WTC11 (cell line): ENCODE measurements at regions not wholly inside any gene's neighbourhood (a gene's known extent, or its start where the extent isn't known, plus 50 kb on each side); places are given as distances from the start of the nearest gene placed in this dataset.

ENCODE experiments used
- ATAC-seq: fragments of 200-7000 bp; cut with Tn5 transposase; 2 replicates; pipeline ENCODE4 v1.10.0; 2021; ENCODE audit warnings: mild to moderate bottlenecking, moderate library complexity
- CTCF ChIA-PET: fragments of 300-600 bp; sonication (Branson Sonifier 250); formaldehyde crosslinking; loops from one replicate; lab custom pipeline; 2021; ENCODE audit warnings: antibody characterized with exemption; lab: Charles Lee
- POLR2A ChIA-PET: fragments of 350-600 bp; sonication (Branson Sonifier 250); formaldehyde crosslinking; loops from one replicate; lab custom pipeline; 2021; ENCODE audit warnings: antibody characterized with exemption; lab: Charles Lee
- DNase-seq: peaks from one replicate; pipeline ENCODE4 v3.0.0; 2021; ENCODE audit warnings: low spot score
- H3K27ac Mint-ChIP-seq: 2 replicates; pipeline ENCODE4 v1.8.0; 2021; ENCODE audit warnings: mixed read lengths
- H3K27me3 Mint-ChIP-seq: 2 replicates; pipeline ENCODE4 v1.8.0; 2021; ENCODE audit warnings: low read depth, mild to moderate bottlenecking, moderate library complexity, mixed read lengths
- H3K36me3 Mint-ChIP-seq: 2 replicates; pipeline ENCODE4 v1.8.0; 2021; ENCODE audit warnings: mixed read lengths
- H3K4me1 Mint-ChIP-seq: 2 replicates; pipeline ENCODE4 v1.8.0; 2022; ENCODE audit warnings: mixed read lengths
- H3K4me3 Mint-ChIP-seq: 2 replicates; pipeline ENCODE4 v1.8.0; 2021; ENCODE audit warnings: mild to moderate bottlenecking, moderate library complexity, mixed read lengths
- H3K9me3 Mint-ChIP-seq: 2 replicates; pipeline ENCODE4 v1.8.0; 2021; ENCODE audit warnings: mixed read lengths
- ATF3 ChIP-seq: sonication (generic); formaldehyde crosslinking; conservative IDR thresholded peaks from 2 replicates; pipeline ENCODE4 v1.8.1; 2022; ENCODE audit warnings: mild to moderate bottlenecking, missing genetic modification reagents
- CREM ChIP-seq: sonication (generic); formaldehyde crosslinking; IDR thresholded peaks from 2 replicates; pipeline ENCODE4 v1.8.1; 2022; ENCODE audit warnings: mild to moderate bottlenecking, missing genetic modification reagents, moderate library complexity
- CTCF ChIP-seq: fragments of 200-600 bp; IDR thresholded peaks from 2 replicates; pipeline ENCODE4 v1.8.0; 2022; ENCODE audit warnings: antibody characterized with exemption
- FOXP1 ChIP-seq: sonication (generic); formaldehyde crosslinking; IDR thresholded peaks from 2 replicates; pipeline ENCODE4 v1.8.0; 2022; ENCODE audit warnings: missing genetic modification reagents, mild to moderate bottlenecking, moderate library complexity, borderline replicate concordance
- GABPB1 ChIP-seq: sonication (generic); formaldehyde crosslinking; IDR thresholded peaks from 2 replicates; pipeline ENCODE4 v1.8.1; 2023; ENCODE audit warnings: mild to moderate bottlenecking, missing genetic modification reagents
- HMGA2 ChIP-seq: fragments of 250-450 bp; sonication (Bioruptor Pico); IDR thresholded peaks from 2 replicates; pipeline ENCODE4 v1.4.0; 2021; ENCODE audit warnings: mild to moderate bottlenecking, moderate library complexity
- IRF1 ChIP-seq: sonication (generic); formaldehyde crosslinking; IDR thresholded peaks from 2 replicates; pipeline ENCODE4 v1.8.0; 2023; ENCODE audit warnings: missing genetic modification reagents
- MXD4 ChIP-seq: fragments of 250-450 bp; sonication (Bioruptor Pico); IDR thresholded peaks from 2 replicates; pipeline ENCODE4 v1.8.0; 2021; ENCODE audit warnings: mild to moderate bottlenecking, moderate library complexity, borderline replicate concordance
- NFE2L1 ChIP-seq: sonication (generic); formaldehyde crosslinking; IDR thresholded peaks from 2 replicates; pipeline ENCODE4 v1.8.1; 2023; ENCODE audit warnings: missing genetic modification reagents
- NR1H2 ChIP-seq: sonication (generic); formaldehyde crosslinking; IDR thresholded peaks from 2 replicates; pipeline ENCODE4 v1.9.0; 2021; ENCODE audit warnings: mild to moderate bottlenecking, moderate library complexity, missing genetic modification reagents
- RELA ChIP-seq: sonication (generic); formaldehyde crosslinking; IDR thresholded peaks from 2 replicates; pipeline ENCODE4 v1.8.1; 2022; ENCODE audit warnings: missing genetic modification reagents, mild to moderate bottlenecking, borderline replicate concordance
- SMAD4 ChIP-seq: sonication (generic); formaldehyde crosslinking; IDR thresholded peaks from 2 replicates; pipeline ENCODE4 v1.8.0; 2022; ENCODE audit warnings: mild to moderate bottlenecking, missing genetic modification reagents
- SP1 ChIP-seq: sonication (generic); formaldehyde crosslinking; conservative IDR thresholded peaks from 2 replicates; pipeline ENCODE4 v1.8.1; 2022; ENCODE audit warnings: missing genetic modification reagents
- TEAD4 ChIP-seq: sonication (generic); formaldehyde crosslinking; IDR thresholded peaks from 2 replicates; pipeline ENCODE4 v1.8.0; 2022; ENCODE audit warnings: mild to moderate bottlenecking, missing genetic modification reagents
- ZMAT4 ChIP-seq: fragments of 250-450 bp; sonication (Bioruptor Pico); IDR thresholded peaks from 2 replicates; pipeline ENCODE4 v1.9.0; 2021; ENCODE audit warnings: mild to moderate bottlenecking
- ZNF121 ChIP-seq: sonication (generic); formaldehyde crosslinking; IDR thresholded peaks from 2 replicates; pipeline ENCODE4 v1.8.0; 2023; ENCODE audit warnings: missing genetic modification reagents
- ZNF138 ChIP-seq: sonication (generic); formaldehyde crosslinking; conservative IDR thresholded peaks from 2 replicates; pipeline ENCODE4 v1.8.1; 2022; ENCODE audit warnings: mild to moderate bottlenecking, moderate library complexity, missing genetic modification reagents
- ZNF232 ChIP-seq: sonication (generic); formaldehyde crosslinking; IDR thresholded peaks from 2 replicates; pipeline ENCODE4 v1.8.0; 2022; ENCODE audit warnings: mild to moderate bottlenecking, missing genetic modification reagents
- ZNF512 ChIP-seq: sonication (generic); formaldehyde crosslinking; IDR thresholded peaks from 2 replicates; pipeline ENCODE4 v1.8.1; 2022; ENCODE audit warnings: missing genetic modification reagents, borderline replicate concordance
- ZNF671 ChIP-seq: fragments of 250-450 bp; sonication (Bioruptor Pico); IDR thresholded peaks from 2 replicates; pipeline ENCODE4 v1.8.0; 2021; ENCODE audit warnings: mild to moderate bottlenecking
- TF ChIP-seq, protein P1 (sequence below): sonication (generic); formaldehyde crosslinking; IDR thresholded peaks from 2 replicates; pipeline ENCODE4 v1.8.0; 2023; ENCODE audit warnings: mild to moderate bottlenecking, missing genetic modification reagents
- TF ChIP-seq, protein P2 (sequence below): sonication (generic); formaldehyde crosslinking; IDR thresholded peaks from 2 replicates; pipeline ENCODE4 v1.8.1; 2022; ENCODE audit warnings: low read depth, missing genetic modification reagents, borderline replicate concordance
- TF ChIP-seq, protein P3 (sequence below): sonication (generic); formaldehyde crosslinking; IDR thresholded peaks from 2 replicates; pipeline ENCODE4 v1.8.0; 2022; ENCODE audit warnings: mild to moderate bottlenecking, missing genetic modification reagents
- TF ChIP-seq, protein P4 (sequence below): sonication (generic); formaldehyde crosslinking; IDR thresholded peaks from 2 replicates; pipeline ENCODE4 v1.8.0; 2022; ENCODE audit warnings: mild to moderate bottlenecking, missing genetic modification reagents

- Mint-ChIP-seq H3K9me3 (peaks cover 6% of the 10 kb centered on the region), H3K27ac (no peak overlapping the region), H3K4me3 (no peak overlapping the region), H3K27me3 (no peaks in the 10 kb centered on the region), H3K36me3 (peaks cover 3% of the 10 kb centered on the region; the same call in 1 of the 2 replicates), H3K4me1 (peaks cover 7% of the 10 kb centered on the region)
- ATAC-seq (no peak), DNase-seq (no peak)
- ChIA-PET POLR2A (no interaction called here), CTCF (interaction anchor here (0.7 to 3.4 kb wide), 9 partner anchors 8 to 1009 kb away, joined by 3 to 10 read pairs (median 4); no protein-coding TSS in a partner anchor)
- TF ChIP-seq ATF3 (no peak), MXD4 (CRISPR knock-in tag) (no peak), ZNF512 (CRISPR knock-in tag) (no peak), NFE2L1 (CRISPR knock-in tag) (no peak), ZMAT4 (CRISPR knock-in tag) (no peak), GABPB1 (no peak), ZNF671 (CRISPR knock-in tag) (no peak), TEAD4 (no peak), NR1H2 (CRISPR knock-in tag) (no peak), CREM (no peak), IRF1 (CRISPR knock-in tag) (no peak), ZNF121 (no peak), HMGA2 (no peak), SMAD4 (CRISPR knock-in tag) (no peak), RELA (CRISPR knock-in tag) (no peak), FOXP1 (CRISPR knock-in tag) (no peak)
- TF ChIP-seq, protein P1, sequence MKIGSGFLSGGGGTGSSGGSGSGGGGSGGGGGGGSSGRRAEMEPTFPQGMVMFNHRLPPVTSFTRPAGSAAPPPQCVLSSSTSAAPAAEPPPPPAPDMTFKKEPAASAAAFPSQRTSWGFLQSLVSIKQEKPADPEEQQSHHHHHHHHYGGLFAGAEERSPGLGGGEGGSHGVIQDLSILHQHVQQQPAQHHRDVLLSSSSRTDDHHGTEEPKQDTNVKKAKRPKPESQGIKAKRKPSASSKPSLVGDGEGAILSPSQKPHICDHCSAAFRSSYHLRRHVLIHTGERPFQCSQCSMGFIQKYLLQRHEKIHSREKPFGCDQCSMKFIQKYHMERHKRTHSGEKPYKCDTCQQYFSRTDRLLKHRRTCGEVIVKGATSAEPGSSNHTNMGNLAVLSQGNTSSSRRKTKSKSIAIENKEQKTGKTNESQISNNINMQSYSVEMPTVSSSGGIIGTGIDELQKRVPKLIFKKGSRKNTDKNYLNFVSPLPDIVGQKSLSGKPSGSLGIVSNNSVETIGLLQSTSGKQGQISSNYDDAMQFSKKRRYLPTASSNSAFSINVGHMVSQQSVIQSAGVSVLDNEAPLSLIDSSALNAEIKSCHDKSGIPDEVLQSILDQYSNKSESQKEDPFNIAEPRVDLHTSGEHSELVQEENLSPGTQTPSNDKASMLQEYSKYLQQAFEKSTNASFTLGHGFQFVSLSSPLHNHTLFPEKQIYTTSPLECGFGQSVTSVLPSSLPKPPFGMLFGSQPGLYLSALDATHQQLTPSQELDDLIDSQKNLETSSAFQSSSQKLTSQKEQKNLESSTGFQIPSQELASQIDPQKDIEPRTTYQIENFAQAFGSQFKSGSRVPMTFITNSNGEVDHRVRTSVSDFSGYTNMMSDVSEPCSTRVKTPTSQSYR (CRISPR knock-in tag), result no peak
- TF ChIP-seq, protein P2, sequence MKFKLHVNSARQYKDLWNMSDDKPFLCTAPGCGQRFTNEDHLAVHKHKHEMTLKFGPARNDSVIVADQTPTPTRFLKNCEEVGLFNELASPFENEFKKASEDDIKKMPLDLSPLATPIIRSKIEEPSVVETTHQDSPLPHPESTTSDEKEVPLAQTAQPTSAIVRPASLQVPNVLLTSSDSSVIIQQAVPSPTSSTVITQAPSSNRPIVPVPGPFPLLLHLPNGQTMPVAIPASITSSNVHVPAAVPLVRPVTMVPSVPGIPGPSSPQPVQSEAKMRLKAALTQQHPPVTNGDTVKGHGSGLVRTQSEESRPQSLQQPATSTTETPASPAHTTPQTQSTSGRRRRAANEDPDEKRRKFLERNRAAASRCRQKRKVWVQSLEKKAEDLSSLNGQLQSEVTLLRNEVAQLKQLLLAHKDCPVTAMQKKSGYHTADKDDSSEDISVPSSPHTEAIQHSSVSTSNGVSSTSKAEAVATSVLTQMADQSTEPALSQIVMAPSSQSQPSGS (CRISPR knock-in tag), result no peak
- TF ChIP-seq, protein P3, sequence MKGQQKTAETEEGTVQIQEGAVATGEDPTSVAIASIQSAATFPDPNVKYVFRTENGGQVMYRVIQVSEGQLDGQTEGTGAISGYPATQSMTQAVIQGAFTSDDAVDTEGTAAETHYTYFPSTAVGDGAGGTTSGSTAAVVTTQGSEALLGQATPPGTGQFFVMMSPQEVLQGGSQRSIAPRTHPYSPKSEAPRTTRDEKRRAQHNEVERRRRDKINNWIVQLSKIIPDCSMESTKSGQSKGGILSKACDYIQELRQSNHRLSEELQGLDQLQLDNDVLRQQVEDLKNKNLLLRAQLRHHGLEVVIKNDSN (CRISPR knock-in tag), result no peak
Observed at GRCh38 chr1:29698626-29699025, 462.3 kb downstream of the PTPRU start.

DNA sequence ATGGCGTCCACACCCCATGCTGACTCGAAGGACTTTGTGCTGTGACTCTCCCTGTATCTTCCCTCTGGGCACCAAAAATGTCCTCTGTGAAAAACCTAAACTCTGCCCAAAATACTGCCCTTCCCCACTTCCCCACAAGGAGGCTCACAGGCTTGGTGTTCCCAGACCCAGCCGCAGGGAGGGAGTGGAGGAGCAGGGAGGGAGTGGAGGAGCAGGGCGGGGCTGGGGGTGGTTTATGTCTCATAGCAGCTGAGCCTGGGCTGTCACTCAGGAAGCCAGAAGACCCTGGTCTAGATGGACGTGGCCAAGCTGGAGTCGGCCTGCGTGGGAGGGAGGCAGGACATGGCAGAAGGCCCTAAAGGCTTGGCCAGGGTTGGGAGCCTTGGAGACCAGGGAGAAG is 461.7 kb downstream of the PTPRU start:
- CTCF ChIA-PET, result interaction anchor here (0.7 to 3.4 kb wide), 9 partner anchors 9 to 1010 kb away, joined by 3 to 10 read pairs (median 4); no protein-coding TSS in a partner anchor
- Mint-ChIP-seq H3K9me3 (peaks cover 12% of the 10 kb centered on the region), H3K27ac (no peak overlapping the region; the same call in 1 of the 2 replicates), H3K4me3 (no peak overlapping the region), H3K4me1 (peaks cover 7% of the 10 kb centered on the region), H3K36me3 (peaks cover 5% of the 10 kb centered on the region; the same call in 1 of the 2 replicates), H3K27me3 (no peaks in the 10 kb centered on the region)
- DNase-seq (peak; percentile 70), ATAC-seq (peak; percentile 93)
- POLR2A ChIA-PET, result no interaction called here
- TF ChIP-seq, protein P4, sequence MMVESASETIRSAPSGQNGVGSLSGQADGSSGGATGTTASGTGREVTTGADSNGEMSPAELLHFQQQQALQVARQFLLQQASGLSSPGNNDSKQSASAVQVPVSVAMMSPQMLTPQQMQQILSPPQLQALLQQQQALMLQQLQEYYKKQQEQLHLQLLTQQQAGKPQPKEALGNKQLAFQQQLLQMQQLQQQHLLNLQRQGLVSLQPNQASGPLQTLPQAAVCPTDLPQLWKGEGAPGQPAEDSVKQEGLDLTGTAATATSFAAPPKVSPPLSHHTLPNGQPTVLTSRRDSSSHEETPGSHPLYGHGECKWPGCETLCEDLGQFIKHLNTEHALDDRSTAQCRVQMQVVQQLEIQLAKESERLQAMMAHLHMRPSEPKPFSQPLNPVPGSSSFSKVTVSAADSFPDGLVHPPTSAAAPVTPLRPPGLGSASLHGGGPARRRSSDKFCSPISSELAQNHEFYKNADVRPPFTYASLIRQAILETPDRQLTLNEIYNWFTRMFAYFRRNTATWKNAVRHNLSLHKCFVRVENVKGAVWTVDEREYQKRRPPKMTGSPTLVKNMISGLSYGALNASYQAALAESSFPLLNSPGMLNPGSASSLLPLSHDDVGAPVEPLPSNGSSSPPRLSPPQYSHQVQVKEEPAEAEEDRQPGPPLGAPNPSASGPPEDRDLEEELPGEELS (CRISPR knock-in tag), result no peak
- TF ChIP-seq ZNF138 (CRISPR knock-in tag) (no peak), CTCF (peak; percentile 52; the same call in 1 of the 2 replicates), ZNF232 (no peak), SP1 (CRISPR knock-in tag) (peak; percentile 35; the same call in 1 of the 2 replicates)
